SU-DHL-6 (cell line): ENCODE measurements at regions not wholly inside any gene's neighbourhood (a gene's known extent, or its start where the extent isn't known, plus 50 kb on each side); places are given as distances from the start of the nearest gene placed in this dataset.
"Not testable (repeated sequence)": the region's sequence is repeated elsewhere in the genome, so short reads cannot be mapped to it uniquely, and the experiment has no call there.

Source experiments
- H2AFZ ChIP-seq: fragments of 200-600 bp; sonication (generic); 2 replicates; pipeline ENCODE4 v1.6.1; 2014; ENCODE audit warnings: low read depth, mild to moderate bottlenecking, moderate library complexity, mixed read lengths, antibody characterized with exemption, low read length; ENCODE audit not compliant: severe bottlenecking
- H3F3A ChIP-seq: fragments of 200-600 bp; shearing (Covaris generic); 2 replicates; pipeline ENCODE4 v1.6.0; 2016; ENCODE audit warnings: antibody characterized with exemption, mild to moderate bottlenecking; ENCODE audit not compliant: insufficient read depth
- H3K27ac ChIP-seq: fragments of 200-600 bp; sonication (generic); 2 replicates; pipeline ENCODE4 v1.5.1; 2016; ENCODE audit warnings: low read depth, mild to moderate bottlenecking, low read length, moderate library complexity, mixed read lengths
- H3K27me3 ChIP-seq: fragments of 200-600 bp; sonication (generic), shearing (Covaris generic); 2 replicates; pipeline ENCODE4 v1.6.0; 2014; ENCODE audit warnings: mild to moderate bottlenecking, low read length
- H3K36me3 ChIP-seq: fragments of 200-600 bp; sonication (generic); 2 replicates; pipeline ENCODE4 v1.6.1; 2014; ENCODE audit warnings: mild to moderate bottlenecking, low read length, mixed read lengths
- H3K4me2 ChIP-seq: fragments of 300-600, 200-600 bp; shearing (Covaris generic), sonication (generic); 2 replicates; pipeline ENCODE4 v1.6.0; 2014; ENCODE audit warnings: low read length, low read depth, mild to moderate bottlenecking; ENCODE audit not compliant: poor library complexity, severe bottlenecking
- H3K4me3 ChIP-seq: fragments of 200-600 bp; sonication (generic); 2 replicates; pipeline ENCODE4 v1.5.1; 2014; ENCODE audit warnings: antibody characterized with exemption, low read length, mild to moderate bottlenecking, mixed read lengths; ENCODE audit not compliant: insufficient read depth, poor library complexity, severe bottlenecking
- H3K79me2 ChIP-seq: fragments of 200-600 bp; sonication (generic); 2 replicates; pipeline ENCODE4 v1.6.1; 2014; ENCODE audit warnings: mild to moderate bottlenecking, low read length, moderate library complexity; ENCODE audit not compliant: insufficient read depth
- H3K9ac ChIP-seq: fragments of 200-600 bp; sonication (generic); 2 replicates; pipeline ENCODE4 v1.7.0; 2014; ENCODE audit warnings: mild to moderate bottlenecking, low read length
- H3K9me2 ChIP-seq: fragments of 200-600 bp; sonication (generic); replicated peaks from 2 replicates; pipeline ENCODE4 v1.6.1; 2014; ENCODE audit warnings: low read length; ENCODE audit not compliant: insufficient read depth
- H3K9me3 ChIP-seq: fragments of 200-600 bp; sonication (generic); 2 replicates; pipeline ENCODE4 v1.6.1; 2014; ENCODE audit warnings: low read length, mixed read lengths; ENCODE audit not compliant: insufficient read depth
- H4K20me1 ChIP-seq: fragments of 200-600 bp; sonication (generic); 2 replicates; pipeline ENCODE4 v1.6.1; 2014; ENCODE audit warnings: low read depth, mild to moderate bottlenecking, antibody characterized with exemption, low read length, moderate library complexity, mixed read lengths
- CTCF ChIP-seq: fragments of 200-600 bp; sonication (generic); IDR thresholded peaks from one replicate; pipeline ENCODE4 v1.5.1; 2017; ENCODE audit warnings: antibody characterized with exemption, mild to moderate bottlenecking, low read length, moderate library complexity; ENCODE audit not compliant: insufficient read depth, poor library complexity, severe bottlenecking
- EZH2phosphoT487 ChIP-seq: fragments of 200-600 bp; sonication (generic), shearing (Covaris generic); conservative IDR thresholded peaks from 2 replicates; pipeline ENCODE4 v1.6.1; 2018; ENCODE audit warnings: mild to moderate bottlenecking, antibody characterized with exemption, low read length, moderate library complexity, mixed read lengths

GRCh38 chr13:44783994-44784707 lies 205.1 kb downstream of the NUFIP1 start:
- Histone ChIP-seq H3K36me3 (no peaks in the 10 kb centered on the region), H2AFZ (no peak overlapping the region), H3K27me3 (no peaks in the 10 kb centered on the region), H3K9me3 (no peaks in the 10 kb centered on the region), H3F3A (no peaks in the 10 kb centered on the region), H3K27ac (no peak overlapping the region), H3K9me2 (no peaks in the 10 kb centered on the region), H4K20me1 (no peaks in the 10 kb centered on the region), H3K4me2 (no peak overlapping the region), H3K4me3 (no peak overlapping the region), H3K79me2 (no peaks in the 10 kb centered on the region), H3K9ac (no peak overlapping the region)
- TF ChIP-seq EZH2phosphoT487 (no peak), CTCF (no peak)

- TF ChIP-seq CTCF (no peak), EZH2phosphoT487 (no peak)
- H3F3A ChIP-seq: no peaks in the 10 kb centered on the region
- H3K4me3 ChIP-seq: no peak overlapping the region
- H2AFZ ChIP-seq: no peak overlapping the region
- H3K79me2 ChIP-seq: no peaks in the 10 kb centered on the region
- no peak overlapping the region for H3K9ac ChIP-seq
- no peak overlapping the region for H3K27ac ChIP-seq
- H3K9me2 ChIP-seq: no peaks in the 10 kb centered on the region
- no peak overlapping the region for H3K4me2 ChIP-seq
- no peaks in the 10 kb centered on the region for H3K9me3 ChIP-seq
- no peaks in the 10 kb centered on the region for H4K20me1 ChIP-seq
- no peaks in the 10 kb centered on the region for H3K36me3 ChIP-seq
- no peaks in the 10 kb centered on the region for H3K27me3 ChIP-seq
These were observed 204.6 kb upstream of the TSC22D1 start for GRCh38 chr13:44780591-44781280.

GRCh38 chr13:44778761-44779484 lies 202.8 kb upstream of the TSC22D1 start:
- Histone ChIP-seq H3K27me3 (no peaks in the 10 kb centered on the region), H3K79me2 (no peaks in the 10 kb centered on the region), H3K4me3 (no peak overlapping the region), H3K9me2 (no peaks in the 10 kb centered on the region), H3K9me3 (no peaks in the 10 kb centered on the region), H3K36me3 (no peaks in the 10 kb centered on the region), H3K9ac (no peak overlapping the region), H4K20me1 (no peaks in the 10 kb centered on the region), H3K27ac (no peak overlapping the region), H2AFZ (no peak overlapping the region), H3F3A (no peaks in the 10 kb centered on the region), H3K4me2 (no peak overlapping the region)
- no peak for TF ChIP-seq EZH2phosphoT487
- TF ChIP-seq CTCF: no peak

- H3K4me3 ChIP-seq, H3F3A ChIP-seq, H3K36me3 ChIP-seq, H3K9me2 ChIP-seq, H3K4me2 ChIP-seq, H2AFZ ChIP-seq, H3K9ac ChIP-seq, H4K20me1 ChIP-seq, H3K27ac ChIP-seq, H3K27me3 ChIP-seq, H3K79me2 ChIP-seq, H3K9me3 ChIP-seq: not testable (repeated sequence)
These were observed 199.2 kb upstream of the TSC22D1 start for GRCh38 chr13:44775290-44775689.
